NT2/D1 (cell line): ENCODE measurements at regions not wholly inside any gene's neighbourhood (a gene's known extent, or its start where the extent isn't known, plus 50 kb on each side); places are given as distances from the start of the nearest gene placed in this dataset.

Experiments used
- SUZ12 ChIP-seq: IDR thresholded peaks from 2 replicates; pipeline ENCODE4 v1.6.1; 2011; ENCODE audit not compliant: insufficient read length, insufficient read depth; ENCODE audit errors: extremely low read depth
- YY1 ChIP-seq: IDR thresholded peaks from 2 replicates; pipeline ENCODE4 v1.6.1; 2011; ENCODE audit not compliant: insufficient read length, insufficient read depth

GRCh38 chr3:56860939-56861338, 59.2 kb upstream of the ARHGEF3 start:
- no peak for TF ChIP-seq SUZ12
- TF ChIP-seq YY1 = no peak
